T-cell (primary cell): ENCODE measurements at regions not wholly inside any gene's neighbourhood (a gene's known extent, or its start where the extent isn't known, plus 50 kb on each side); places are given as distances from the start of the nearest gene placed in this dataset.

Source experiments
- ATAC-seq, 4 experiments: fragments of 200-7000 bp in 3 of 4; fragments of 150-1000 bp in 1 of 4; cut with Tn5 transposase; replicated peaks in 1 of 4; 1 replicate in 3 of 4; 2 replicates in 1 of 4; pipeline ENCODE4 v1.10.0; 2021; ENCODE audit warnings: moderate library complexity in 3 of 4, mild to moderate bottlenecking in 2 of 4, moderate number of reproducible peaks in 1 of 4
- CTCF ChIA-PET, 2 donors: fragments of 300-600 bp; sonication (Branson Sonifier 250); formaldehyde crosslinking; loops; one replicate each; lab custom pipeline; 2022; ENCODE audit warnings: antibody characterized with exemption in 2 of 2; lab: Charles Lee
- POLR2A ChIA-PET, 2 donors: fragments of 300-600 bp; sonication (Branson Sonifier 250); formaldehyde crosslinking; loops; one replicate each; lab custom pipeline; 2022; ENCODE audit warnings: antibody characterized with exemption in 2 of 2; lab: Charles Lee
- DNase-seq, 35 experiments: peaks; one replicate each; pipeline versions ENCODE4 v3.0.0 to v3.0.0-alpha.2; 2013 to 2023
- H3K27ac ChIP-seq: one replicate; pipeline ENCODE4 v1.5.1; 2013; ENCODE audit warnings: low read length
- H3K27me3 ChIP-seq, 2 experiments: replicated peaks in 1 of 2; 1 replicate in 1 of 2; 2 replicates in 1 of 2; pipeline versions ENCODE4 v1.6.1 to v1.7.0; 2013; ENCODE audit warnings: low read length in 1 of 2, mixed read lengths in 1 of 2; ENCODE audit not compliant: control insufficient read depth in 2 of 2, insufficient read depth in 2 of 2; ENCODE audit errors: extremely low read depth in 1 of 2
- H3K36me3 ChIP-seq, 2 donors: 1 replicate in 1 of 2; 2 replicates in 1 of 2; pipeline versions ENCODE4 v1.6.1 to v1.7.0; 2013; ENCODE audit warnings: low read length in 1 of 2; ENCODE audit not compliant: control insufficient read depth in 2 of 2, insufficient read depth in 1 of 2; ENCODE audit errors: extremely low read depth in 1 of 2
- H3K4me1 ChIP-seq, 2 experiments: 1 replicate in 1 of 2; 2 replicates in 1 of 2; pipeline versions ENCODE4 v1.6.1 to v1.7.0; 2013; ENCODE audit warnings: low read length in 2 of 2, mixed read lengths in 1 of 2; ENCODE audit not compliant: insufficient read depth in 2 of 2, control insufficient read depth in 1 of 2; ENCODE audit errors: extremely low read depth in 1 of 2
- H3K4me3 ChIP-seq, 2 donors: 1 replicate in 1 of 2; 2 replicates in 1 of 2; pipeline versions ENCODE4 v1.5.1 to v1.7.0; 2013; ENCODE audit warnings: mild to moderate bottlenecking in 2 of 2, low read length in 1 of 2, moderate library complexity in 1 of 2; ENCODE audit not compliant: control insufficient read depth in 1 of 2; ENCODE audit errors: extremely low read depth in 1 of 2
- H3K9me3 ChIP-seq: 2 replicates; pipeline ENCODE4 v1.7.0; 2013
- H3K27ac Mint-ChIP-seq, 2 donors: one replicate each; pipeline ENCODE4 v1.8.0; 2020 to 2021; ENCODE audit warnings: mild to moderate bottlenecking in 2 of 2, mixed read lengths in 2 of 2
- H3K27me3 Mint-ChIP-seq, 2 donors: one replicate each; pipeline ENCODE4 v1.8.0; 2021 to 2022; ENCODE audit warnings: mixed read lengths in 2 of 2
- H3K36me3 Mint-ChIP-seq: one replicate; pipeline ENCODE4 v1.8.0; 2021; ENCODE audit warnings: mixed read lengths
- H3K4me1 Mint-ChIP-seq, 3 donors: one replicate each; pipeline ENCODE4 v1.8.0; 2020 to 2022; ENCODE audit warnings: mixed read lengths in 3 of 3, mild to moderate bottlenecking in 1 of 3
- H3K4me3 Mint-ChIP-seq, 3 donors: one replicate each; pipeline ENCODE4 v1.8.0; 2020 to 2022; ENCODE audit warnings: mild to moderate bottlenecking in 3 of 3, mixed read lengths in 3 of 3, moderate library complexity in 3 of 3
- H3K9me3 Mint-ChIP-seq, 3 donors: one replicate each; pipeline ENCODE4 v1.8.0; 2020 to 2022; ENCODE audit warnings: mixed read lengths in 3 of 3
- WGBS: methylation state at CpG from one replicate; pipeline ENCODE4 v1.1.5; 2013; ENCODE audit warnings: missing lambda C conversion rate; ENCODE audit not compliant: insufficient coverage; 5-methylcytosine and 5-hydroxymethylcytosine counted together

DNA sequence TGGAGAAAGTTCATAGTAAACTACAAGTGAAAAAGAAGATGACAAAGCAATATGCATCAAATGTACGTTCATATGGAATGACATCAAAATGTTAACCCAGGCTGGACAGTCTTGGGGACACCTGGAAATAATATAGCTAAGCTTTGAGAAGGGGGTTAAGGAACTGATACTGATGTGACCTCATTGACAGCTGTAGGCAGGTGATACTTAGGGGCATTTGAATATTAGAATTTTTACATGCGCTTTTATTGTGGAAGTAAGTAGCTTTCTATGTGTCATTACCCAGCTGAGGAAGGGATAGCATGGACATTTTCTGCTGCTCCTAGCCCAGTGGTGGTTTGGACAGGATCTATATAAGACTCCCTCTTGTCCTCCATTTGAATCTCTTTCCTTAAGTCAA lies 299.7 kb downstream of the CWC27 start:
- ATAC-seq (no peak), DNase-seq (no peak)
- 56% methylated on average over 1 of the region's 2 CpGs for WGBS
- Histone ChIP-seq H3K36me3 (no peaks in the 10 kb centered on the region), H3K27me3 (no peaks in the 10 kb centered on the region), H3K9me3 (no peaks in the 10 kb centered on the region), H3K4me1 (no peaks in the 10 kb centered on the region), H3K4me3 (no peak overlapping the region), H3K27ac (no peak overlapping the region)
- CTCF ChIA-PET = interaction anchor here in 1 of 2 donors (0.6 to 1.4 kb wide), 2 partner anchors 35 to 48 kb away, joined by 3 to 7 read pairs; no protein-coding TSS in a partner anchor
- no peaks in the 10 kb centered on the region for H3K4me1 Mint-ChIP-seq
- H3K36me3 Mint-ChIP-seq = no peaks in the 10 kb centered on the region
- POLR2A ChIA-PET = no interaction called here
- H3K27me3 Mint-ChIP-seq = peaks cover 8 to 12% of the 10 kb centered on the region in 2 donors
- H3K27ac Mint-ChIP-seq = no peak overlapping the region
- H3K9me3 Mint-ChIP-seq = no peaks in the 10 kb centered on the region
- no peak overlapping the region for H3K4me3 Mint-ChIP-seq

DNA sequence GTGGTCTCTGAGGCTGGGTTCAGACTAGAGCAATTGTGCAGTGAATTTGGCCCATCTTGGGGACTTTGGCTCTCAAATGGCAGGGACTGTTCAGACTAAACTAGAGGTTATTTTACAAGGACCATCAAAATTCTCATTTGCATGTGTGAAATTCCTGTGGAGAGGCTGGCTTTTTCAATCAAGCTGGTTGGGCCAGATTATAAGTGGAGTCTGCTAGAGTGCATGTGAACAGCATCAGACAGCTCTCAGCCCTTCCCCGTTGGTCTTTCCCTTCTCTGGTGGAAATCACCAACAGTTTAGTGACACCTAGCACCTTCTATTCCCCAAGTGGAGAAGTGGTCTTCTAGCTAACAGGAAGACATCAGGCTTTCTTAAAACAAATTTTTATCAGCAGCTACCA lies 301.3 kb downstream of the CWC27 start:
- ChIA-PET CTCF (interaction anchor here in 1 of 2 donors (0.7 kb wide), 1 partner anchor 201 kb away, joined by 3 read pairs; no protein-coding TSS in a partner anchor), POLR2A (interaction anchor here in 1 of 2 donors (0.5 kb wide), 1 partner anchor 10 kb away, joined by 3 read pairs; no protein-coding TSS in a partner anchor)
- no CpG with 5 or more reads among the region's 1 CpG for WGBS
- no peaks in the 10 kb centered on the region for H3K4me1 Mint-ChIP-seq
- H3K36me3 Mint-ChIP-seq = no peaks in the 10 kb centered on the region
- Histone ChIP-seq H3K4me1 (no peaks in the 10 kb centered on the region), H3K9me3 (no peaks in the 10 kb centered on the region), H3K27me3 (no peaks in the 10 kb centered on the region), H3K36me3 (no peaks in the 10 kb centered on the region), H3K27ac (no peak overlapping the region), H3K4me3 (no peak overlapping the region)
- DNase-seq (no peak), ATAC-seq (no peak)
- H3K27me3 Mint-ChIP-seq = peaks cover 7 to 8% of the 10 kb centered on the region in 2 donors
- H3K9me3 Mint-ChIP-seq = no peaks in the 10 kb centered on the region
- H3K4me3 Mint-ChIP-seq = no peak overlapping the region
- H3K27ac Mint-ChIP-seq = no peak overlapping the region

DNA sequence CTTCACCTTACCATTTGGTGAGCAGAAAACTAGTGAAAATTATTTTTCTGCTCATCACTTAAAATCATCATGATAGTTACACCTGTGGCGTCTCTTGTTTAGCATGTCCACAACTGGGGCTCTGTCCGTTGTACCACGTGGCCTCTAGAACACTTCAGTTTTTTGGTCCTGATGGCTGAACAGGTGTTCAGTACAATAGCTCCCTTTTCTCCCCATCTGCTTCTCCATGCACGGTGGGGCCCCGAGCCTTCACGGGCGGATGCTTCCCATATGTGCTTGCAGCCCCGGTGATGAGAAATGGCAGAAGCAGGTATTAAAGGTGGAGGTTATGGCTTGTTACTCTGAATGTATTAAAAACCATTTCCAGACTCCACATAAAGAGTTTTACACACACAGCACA lies 304.1 kb downstream of the CWC27 start:
- Histone ChIP-seq H3K27me3 (no peaks in the 10 kb centered on the region), H3K4me3 (no peak overlapping the region), H3K36me3 (no peaks in the 10 kb centered on the region), H3K27ac (no peak overlapping the region), H3K4me1 (no peaks in the 10 kb centered on the region), H3K9me3 (no peaks in the 10 kb centered on the region)
- DNase-seq (no peak), ATAC-seq (no peak)
- no peaks in the 10 kb centered on the region for H3K9me3 Mint-ChIP-seq
- H3K4me1 Mint-ChIP-seq = peaks cover 5% of the 10 kb centered on the region in 3 donors
- H3K27ac Mint-ChIP-seq = no peak overlapping the region
- H3K27me3 Mint-ChIP-seq = peaks cover 0 to 3% of the 10 kb centered on the region in 2 donors
- POLR2A ChIA-PET = no interaction called here
- no peak overlapping the region for H3K4me3 Mint-ChIP-seq
- WGBS = 82% methylated on average over 3 of the region's 8 CpGs
- no peaks in the 10 kb centered on the region for H3K36me3 Mint-ChIP-seq
- CTCF ChIA-PET = no interaction called here

DNA sequence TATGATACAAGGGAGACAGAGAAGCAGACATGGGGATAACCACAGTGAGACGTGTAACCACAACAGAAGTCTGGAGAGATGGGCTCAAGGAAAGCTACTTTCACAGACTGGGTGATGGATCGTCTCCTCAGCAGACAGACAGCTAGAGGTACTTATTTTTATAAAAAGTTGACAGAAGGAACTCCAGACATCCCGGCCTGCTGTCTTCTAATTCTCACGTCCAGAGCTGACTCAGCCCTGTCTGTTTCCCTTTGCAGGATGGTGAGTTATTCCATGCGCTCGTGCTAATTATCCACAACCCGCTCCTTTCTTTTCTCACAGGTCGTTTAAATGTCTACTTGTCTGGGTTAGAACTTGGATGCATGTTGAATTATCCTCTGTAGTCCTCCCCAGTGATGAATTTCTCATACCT lies 304.5 kb downstream of the CWC27 start:
- Histone ChIP-seq H3K27ac (no peak overlapping the region), H3K9me3 (no peaks in the 10 kb centered on the region), H3K4me3 (no peak overlapping the region), H3K27me3 (no peaks in the 10 kb centered on the region), H3K36me3 (no peaks in the 10 kb centered on the region), H3K4me1 (no peaks in the 10 kb centered on the region)
- H3K27ac Mint-ChIP-seq = no peak overlapping the region
- ChIA-PET CTCF (no interaction called here), POLR2A (no interaction called here)
- no peaks in the 10 kb centered on the region for H3K9me3 Mint-ChIP-seq
- no peak overlapping the region for H3K4me3 Mint-ChIP-seq
- H3K4me1 Mint-ChIP-seq = peaks cover 5% of the 10 kb centered on the region in 3 donors
- no peak for ATAC-seq
- H3K27me3 Mint-ChIP-seq = peaks cover 0 to 2% of the 10 kb centered on the region in 2 donors
- no peak for DNase-seq
- no peaks in the 10 kb centered on the region for H3K36me3 Mint-ChIP-seq
- WGBS = 67% methylated on average over 4 of the region's 8 CpGs

DNA sequence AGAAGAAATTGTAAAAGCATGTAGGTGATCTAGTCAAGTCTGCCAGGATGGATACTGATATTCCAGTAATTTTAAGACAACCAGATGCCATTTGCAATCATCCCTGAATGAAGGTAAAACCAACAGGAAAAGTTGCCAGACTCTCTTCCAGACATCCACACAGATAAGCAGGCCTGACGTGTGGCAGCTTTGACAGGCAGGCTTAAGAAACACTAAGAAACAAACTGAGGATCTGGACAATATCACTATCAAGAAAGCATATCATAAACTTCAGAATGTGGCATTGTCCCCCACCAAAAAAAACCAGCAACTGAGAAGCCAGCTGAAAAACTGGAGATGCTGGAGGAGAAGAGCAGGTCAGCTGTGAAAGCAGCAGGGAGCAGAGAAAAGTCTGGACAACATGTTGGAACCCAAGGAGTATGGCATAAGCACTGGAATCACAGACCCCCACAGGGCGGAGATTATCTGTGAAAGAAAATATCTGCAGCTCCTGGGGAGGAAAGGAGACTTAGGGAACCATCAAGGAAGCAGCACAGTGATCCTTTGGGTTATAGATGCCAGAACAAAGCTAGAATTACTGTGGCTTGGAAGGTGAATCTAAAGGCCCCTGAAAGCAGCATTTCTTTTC lies 307.0 kb downstream of the CWC27 start:
- Histone ChIP-seq H3K27me3 (no peaks in the 10 kb centered on the region), H3K27ac (no peak overlapping the region), H3K36me3 (no peaks in the 10 kb centered on the region), H3K4me3 (no peak overlapping the region), H3K9me3 (no peaks in the 10 kb centered on the region), H3K4me1 (peaks cover 0 to 4% of the 10 kb centered on the region in 2 experiments)
- H3K9me3 Mint-ChIP-seq = no peaks in the 10 kb centered on the region
- peaks cover 7 to 14% (median 9%) of the 10 kb centered on the region in 3 donors for H3K4me1 Mint-ChIP-seq
- CTCF ChIA-PET = interaction anchor here in 1 of 2 donors (0.7 to 1.6 kb wide), 3 partner anchors 12 to 1231 kb away, joined by 3 to 4 read pairs (median 3); no protein-coding TSS in a partner anchor
- DNase-seq (no peak), ATAC-seq (no peak)
- H3K36me3 Mint-ChIP-seq = no peaks in the 10 kb centered on the region
- H3K4me3 Mint-ChIP-seq = no peak overlapping the region
- no peak overlapping the region for H3K27ac Mint-ChIP-seq
- no peaks in the 10 kb centered on the region for H3K27me3 Mint-ChIP-seq
- POLR2A ChIA-PET = no interaction called here
- 100% methylated on average over 1 of the region's 2 CpGs for WGBS

DNA sequence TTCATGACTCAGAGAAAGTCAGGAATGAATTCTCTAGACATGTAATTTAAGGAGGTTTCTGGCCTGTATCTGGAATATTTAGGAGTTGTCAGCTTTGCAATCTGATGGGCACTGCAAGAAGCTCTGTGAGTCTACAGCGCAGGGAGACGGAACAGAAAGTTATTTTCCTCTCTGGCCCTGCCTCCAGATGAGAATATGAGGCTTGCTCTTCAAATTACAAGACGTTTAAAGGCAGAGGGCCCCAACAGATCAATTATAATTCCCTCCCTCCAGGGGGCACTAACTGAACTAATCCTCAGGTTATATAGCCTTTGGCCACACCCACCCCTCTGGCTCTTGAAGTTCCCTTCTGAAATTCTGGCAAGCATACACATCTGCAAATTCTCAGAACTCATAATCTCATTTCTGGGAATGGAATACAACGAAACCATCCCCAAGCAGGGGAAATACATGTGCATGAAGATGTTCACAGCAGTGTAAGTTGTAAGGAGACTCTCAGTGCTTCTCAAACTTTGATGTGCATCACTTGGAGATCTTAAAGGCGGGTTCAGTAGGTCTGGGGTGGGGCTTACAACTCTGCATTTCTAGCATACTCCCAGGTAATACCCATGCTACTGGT lies 307.6 kb downstream of the CWC27 start:
- no peaks in the 10 kb centered on the region for H3K36me3 Mint-ChIP-seq
- H3K4me1 Mint-ChIP-seq = peaks cover 7 to 14% (median 9%) of the 10 kb centered on the region in 3 donors
- Histone ChIP-seq H3K4me3 (no peak overlapping the region), H3K4me1 (peaks cover 0 to 4% of the 10 kb centered on the region in 2 experiments), H3K9me3 (no peaks in the 10 kb centered on the region), H3K27me3 (no peaks in the 10 kb centered on the region), H3K36me3 (no peaks in the 10 kb centered on the region), H3K27ac (no peak overlapping the region)
- ChIA-PET POLR2A (no interaction called here), CTCF (interaction anchor here in 1 of 2 donors (0.8 to 1.6 kb wide), 3 partner anchors 12 to 408 kb away, joined by 3 to 6 read pairs (median 4); no protein-coding TSS in a partner anchor)
- 46% methylated on average over 2 of the region's 5 CpGs for WGBS
- peak in 32 of 35 experiments; percentile 12 to 76 (median 38) for DNase-seq
- H3K4me3 Mint-ChIP-seq = no peak overlapping the region
- H3K27me3 Mint-ChIP-seq = no peaks in the 10 kb centered on the region
- ATAC-seq = peak; percentile 90 to 95 (median 92)
- H3K9me3 Mint-ChIP-seq = no peaks in the 10 kb centered on the region
- peak overlapping the region in 1 of 2 donors; percentile 71 for H3K27ac Mint-ChIP-seq
